HG03097 (cell line): ENCODE measurements at regions not wholly inside any gene's neighbourhood (a gene's known extent, or its start where the extent isn't known, plus 50 kb on each side); places are given as distances from the start of the nearest gene placed in this dataset.
"Not testable (repeated sequence)": the region's sequence is repeated elsewhere in the genome, so short reads cannot be mapped to it uniquely, and the experiment has no call there.

Source experiments
- ATAC-seq: cut with Tn5 transposase; IDR thresholded peaks from one replicate; pipeline ENCODE4 v1.9.1; 2021; ENCODE audit not compliant: unreplicated experiment, low FRiP score

GRCh38 chr3:15982667-15983196 lies 185.0 kb upstream of the ANKRD28 start:
- no peak for ATAC-seq

- ATAC-seq: no peak
Observed at GRCh38 chr3:15983232-15983631, 185.5 kb upstream of the ANKRD28 start.

- no peak for ATAC-seq
Observed at GRCh38 chr3:15983693-15984092, 185.9 kb upstream of the ANKRD28 start.

- ATAC-seq: no peak
Observed at GRCh38 chr3:15989419-15989818, 185.1 kb upstream of the GALNT15 start.

- not testable (repeated sequence) for ATAC-seq
Observed at GRCh38 chr3:15993660-15994059, 180.8 kb upstream of the GALNT15 start.

GRCh38 chr3:15996496-15996895 lies 178.0 kb upstream of the GALNT15 start:
- not testable (repeated sequence) for ATAC-seq

GRCh38 chr3:15997274-15997943 lies 177.1 kb upstream of the GALNT15 start:
- ATAC-seq: no peak

GRCh38 chr3:15998911-15999310 lies 175.6 kb upstream of the GALNT15 start:
- no peak for ATAC-seq

GRCh38 chr3:16004812-16005211 lies 169.7 kb upstream of the GALNT15 start:
- no peak for ATAC-seq

GRCh38 chr3:16011376-16011775 lies 163.1 kb upstream of the GALNT15 start:
- no peak for ATAC-seq

GRCh38 chr3:16012086-16012485 lies 162.4 kb upstream of the GALNT15 start:
- ATAC-seq: no peak

GRCh38 chr3:16013568-16013967 lies 160.9 kb upstream of the GALNT15 start:
- no peak for ATAC-seq

GRCh38 chr3:16021801-16022200 lies 152.7 kb upstream of the GALNT15 start:
- ATAC-seq: not testable (repeated sequence)

- ATAC-seq: not testable (repeated sequence)
Observed at GRCh38 chr3:16023881-16024280, 150.6 kb upstream of the GALNT15 start.

- ATAC-seq: no peak
Observed at GRCh38 chr3:16024548-16024947, 149.9 kb upstream of the GALNT15 start.

- no peak for ATAC-seq
Observed at GRCh38 chr3:16026753-16027152, 147.7 kb upstream of the GALNT15 start.

- no peak for ATAC-seq
Observed at GRCh38 chr3:16028604-16029003, 145.9 kb upstream of the GALNT15 start.

GRCh38 chr3:16030342-16030741 lies 144.1 kb upstream of the GALNT15 start:
- ATAC-seq: no peak

GRCh38 chr3:16031434-16031833 lies 143.0 kb upstream of the GALNT15 start:
- no peak for ATAC-seq

- ATAC-seq: no peak
Observed at GRCh38 chr3:16033889-16034687, 140.4 kb upstream of the GALNT15 start.

GRCh38 chr3:16040991-16041390 lies 133.5 kb upstream of the GALNT15 start:
- no peak for ATAC-seq
